ENCODE measurements at regions not wholly inside any gene's neighbourhood (a gene's known extent, or its start where the extent isn't known, plus 50 kb on each side); places are given as distances from the start of the nearest gene placed in this dataset.

DNA sequence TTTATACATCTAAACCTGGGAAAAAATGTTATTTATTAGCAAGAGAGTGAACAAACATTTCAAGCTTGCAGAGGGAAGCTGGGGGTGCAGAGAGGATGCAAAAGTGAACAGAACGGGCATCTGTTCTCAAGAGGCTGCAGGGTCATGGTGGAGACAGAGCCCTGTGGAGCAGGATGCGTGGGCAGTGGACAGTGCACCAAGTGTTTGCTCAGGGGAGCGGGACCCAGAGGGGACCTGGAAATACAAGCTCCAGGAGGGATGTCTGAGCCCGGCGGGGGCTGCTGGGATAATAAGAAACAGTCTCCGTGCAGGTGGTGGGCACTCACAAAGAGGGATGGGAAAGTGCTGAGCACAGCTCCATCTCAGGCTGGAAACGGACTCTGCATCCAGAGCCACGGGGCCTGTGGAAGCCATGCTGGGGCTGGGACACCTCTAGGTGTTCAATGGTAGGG is 105.3 kb upstream of the SLC45A1 start:
- TF ChIP-seq, protein P1, sequence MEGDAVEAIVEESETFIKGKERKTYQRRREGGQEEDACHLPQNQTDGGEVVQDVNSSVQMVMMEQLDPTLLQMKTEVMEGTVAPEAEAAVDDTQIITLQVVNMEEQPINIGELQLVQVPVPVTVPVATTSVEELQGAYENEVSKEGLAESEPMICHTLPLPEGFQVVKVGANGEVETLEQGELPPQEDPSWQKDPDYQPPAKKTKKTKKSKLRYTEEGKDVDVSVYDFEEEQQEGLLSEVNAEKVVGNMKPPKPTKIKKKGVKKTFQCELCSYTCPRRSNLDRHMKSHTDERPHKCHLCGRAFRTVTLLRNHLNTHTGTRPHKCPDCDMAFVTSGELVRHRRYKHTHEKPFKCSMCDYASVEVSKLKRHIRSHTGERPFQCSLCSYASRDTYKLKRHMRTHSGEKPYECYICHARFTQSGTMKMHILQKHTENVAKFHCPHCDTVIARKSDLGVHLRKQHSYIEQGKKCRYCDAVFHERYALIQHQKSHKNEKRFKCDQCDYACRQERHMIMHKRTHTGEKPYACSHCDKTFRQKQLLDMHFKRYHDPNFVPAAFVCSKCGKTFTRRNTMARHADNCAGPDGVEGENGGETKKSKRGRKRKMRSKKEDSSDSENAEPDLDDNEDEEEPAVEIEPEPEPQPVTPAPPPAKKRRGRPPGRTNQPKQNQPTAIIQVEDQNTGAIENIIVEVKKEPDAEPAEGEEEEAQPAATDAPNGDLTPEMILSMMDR (IDR thresholded peaks at IDR 0.05 in 8 of 11, conservative IDR thresholded peaks at IDR 0.05 in 3 of 11): no peak
- TF ChIP-seq POLR2A (IDR thresholded peaks at IDR 0.05) (no peak), POLR2AphosphoS5 (IDR thresholded peaks at IDR 0.05) (no peak)

Measured in spleen (tissue), 7 donors.